ENCODE measurements at regions not wholly inside any gene's neighbourhood (a gene's known extent, or its start where the extent isn't known, plus 50 kb on each side); places are given as distances from the start of the nearest gene placed in this dataset.

GRCh38 chr1:233453433-233454200 is 126.1 kb downstream of the MAP3K21 start:
- H3K9ac ChIP-seq (ENCODE audit: insufficient read depth in 1 of 2, low read length in 2 of 2): no peak overlapping the region
- H3K4me1 ChIP-seq (ENCODE audit: control insufficient read depth in 5 of 5, insufficient read depth in 5 of 5, low read length in 5 of 5): peaks cover 0 to under 1% (median 0%) of the 10 kb centered on the region in 5 donors
- DNase-seq: no peak
- TF ChIP-seq CTCF (IDR thresholded peaks at IDR 0.05; ENCODE audit: control extremely low read depth, extremely low read depth): no peak
- no peak overlapping the region for H3K4me3 ChIP-seq
- peaks cover 0 to 4% (median 0%) of the 10 kb centered on the region in 4 donors for H3K9me3 ChIP-seq (ENCODE audit: control insufficient read depth in 4 of 4, insufficient read depth in 3 of 4, low read length in 3 of 4)
- no peak overlapping the region for H3K27ac ChIP-seq (ENCODE audit: low read depth in 1 of 2, low read length in 1 of 2)
- H3K36me3 ChIP-seq (ENCODE audit: control insufficient read depth in 4 of 4, insufficient read depth in 4 of 4, low read length in 4 of 4): no peaks in the 10 kb centered on the region
- 69 to 87% methylated on average over 2 of the region's 2 CpGs for WGBS, 2 donors
- H3K27me3 ChIP-seq (ENCODE audit: control insufficient read depth in 3 of 3, insufficient read depth in 3 of 3, low read length in 2 of 3): no peaks in the 10 kb centered on the region
- no peak for ATAC-seq (ENCODE audit: insufficient read depth, low FRiP score)

- no peaks in the 10 kb centered on the region for H3K36me3 ChIP-seq (ENCODE audit: control insufficient read depth in 4 of 4, insufficient read depth in 4 of 4, low read length in 4 of 4)
- no peak for TF ChIP-seq CTCF (IDR thresholded peaks at IDR 0.05; ENCODE audit: control extremely low read depth, extremely low read depth)
- no peak overlapping the region for H3K9ac ChIP-seq (ENCODE audit: insufficient read depth in 1 of 2, low read length in 2 of 2)
- H3K27ac ChIP-seq (ENCODE audit: low read depth in 1 of 2, low read length in 1 of 2): no peak overlapping the region
- peaks cover 0 to 6% (median 0%) of the 10 kb centered on the region in 5 donors for H3K4me1 ChIP-seq (ENCODE audit: control insufficient read depth in 5 of 5, insufficient read depth in 5 of 5, low read length in 5 of 5)
- no peak overlapping the region for H3K4me3 ChIP-seq
- no peaks in the 10 kb centered on the region for H3K27me3 ChIP-seq (ENCODE audit: control insufficient read depth in 3 of 3, insufficient read depth in 3 of 3, low read length in 2 of 3)
- ATAC-seq (ENCODE audit: insufficient read depth, low FRiP score) (no peak), DNase-seq (no peak)
- 86 to 96% methylated on average over 1 of the region's 1 CpG for WGBS, 2 donors
- peaks cover 0 to 2% (median 0%) of the 10 kb centered on the region in 4 donors for H3K9me3 ChIP-seq (ENCODE audit: control insufficient read depth in 4 of 4, insufficient read depth in 3 of 4, low read length in 3 of 4)
These were observed 132.0 kb downstream of the MAP3K21 start for GRCh38 chr1:233459470-233459945.

GRCh38 chr1:233459968-233460367 is 132.4 kb downstream of the MAP3K21 start:
- Histone ChIP-seq H3K27ac (ENCODE audit: low read depth in 1 of 2, low read length in 1 of 2) (no peak overlapping the region), H3K27me3 (ENCODE audit: control insufficient read depth in 3 of 3, insufficient read depth in 3 of 3, low read length in 2 of 3) (no peaks in the 10 kb centered on the region), H3K9ac (ENCODE audit: insufficient read depth in 1 of 2, low read length in 2 of 2) (no peak overlapping the region), H3K4me1 (ENCODE audit: control insufficient read depth in 5 of 5, insufficient read depth in 5 of 5, low read length in 5 of 5) (peaks cover 0 to 6% (median 0%) of the 10 kb centered on the region in 5 donors), H3K9me3 (ENCODE audit: control insufficient read depth in 4 of 4, insufficient read depth in 3 of 4, low read length in 3 of 4) (peaks cover 0 to 2% (median 0%) of the 10 kb centered on the region in 4 donors), H3K36me3 (ENCODE audit: control insufficient read depth in 4 of 4, insufficient read depth in 4 of 4, low read length in 4 of 4) (no peaks in the 10 kb centered on the region), H3K4me3 (no peak overlapping the region)
- 38 to 51% methylated on average over 5 of the region's 5 CpGs for WGBS, 2 donors
- ATAC-seq (ENCODE audit: insufficient read depth, low FRiP score): no peak
- peak; percentile 33 to 47 (median 45) for DNase-seq
- TF ChIP-seq CTCF (IDR thresholded peaks at IDR 0.05; ENCODE audit: control extremely low read depth, extremely low read depth): no peak

Data from lung (tissue), 11 donors.